Activated naive CD4-positive, alpha-beta T cell (primary cell): ENCODE measurements at regions not wholly inside any gene's neighbourhood (a gene's known extent, or its start where the extent isn't known, plus 50 kb on each side); places are given as distances from the start of the nearest gene placed in this dataset.

Experiments used
- DNase-seq, 4 experiments: peaks; one replicate each; lab custom pipeline; 2025; lab: John Stamatoyannopoulos, UW

GRCh38 chr2:215691346-215691745, 255.5 kb upstream of the FN1 start:
- DNase-seq, result no peak

- no peak for DNase-seq
Observed at GRCh38 chr2:215687149-215688031, 251.5 kb upstream of the FN1 start.

DNA sequence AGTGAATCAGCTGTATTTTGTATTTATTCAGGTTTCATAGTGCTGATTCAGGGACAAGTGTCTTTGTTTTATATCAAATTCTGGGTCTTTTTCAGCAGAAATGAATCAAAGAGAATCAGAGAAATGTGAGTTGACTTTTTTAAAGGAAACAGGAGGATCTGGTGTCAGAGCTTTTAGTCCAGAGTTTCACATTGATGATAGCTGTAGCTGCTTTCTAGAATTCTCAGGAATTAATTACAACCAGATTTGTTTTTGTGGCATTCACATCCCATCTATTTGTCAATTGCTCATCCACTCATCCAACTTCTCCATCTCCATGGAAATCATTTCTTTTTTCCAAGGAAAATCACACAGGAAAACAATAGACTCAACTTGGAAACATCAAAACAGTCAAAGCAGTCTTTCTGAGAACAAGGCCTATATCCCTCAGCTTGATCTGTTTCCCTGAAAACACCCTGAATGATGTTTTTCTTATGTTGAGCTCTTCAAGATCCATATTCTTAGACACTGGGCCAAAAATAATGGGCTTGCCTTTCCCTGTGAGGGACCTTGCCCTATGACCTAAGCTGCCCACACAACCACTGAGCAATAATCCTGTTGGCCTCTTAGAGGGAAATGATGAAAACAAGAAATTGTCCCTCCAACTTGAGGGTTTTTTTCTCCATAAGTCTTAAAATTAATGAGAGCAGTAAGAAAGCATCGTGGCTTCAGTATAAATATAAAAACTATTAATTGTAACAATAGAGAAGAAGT, 249.5 kb upstream of the FN1 start:
- no peak for DNase-seq

- no peak for DNase-seq
Observed at GRCh38 chr2:215684448-215685237, 248.8 kb upstream of the FN1 start.

DNA sequence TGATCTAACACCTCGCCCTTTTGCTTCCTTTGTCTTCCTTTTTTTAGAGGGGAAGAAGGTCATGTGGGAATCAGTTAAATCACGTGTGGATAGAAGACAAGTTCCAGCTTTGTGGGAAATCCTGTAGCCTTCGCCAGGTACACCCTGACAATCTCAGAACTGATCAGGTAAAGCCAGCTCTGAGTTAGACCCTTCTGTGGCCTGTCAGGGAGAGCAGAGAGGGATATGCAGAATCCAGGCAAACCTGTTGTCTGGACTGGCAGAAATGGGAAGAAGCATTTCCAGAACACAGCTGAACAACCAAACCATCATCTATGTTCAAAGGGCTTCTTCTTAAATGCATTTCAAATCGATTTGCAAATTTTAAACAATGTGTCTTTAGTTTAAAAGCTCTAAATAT, 247.4 kb upstream of the FN1 start:
- no peak for DNase-seq

- no peak for DNase-seq
Observed at GRCh38 chr2:215681799-215682596, 246.1 kb upstream of the FN1 start.

DNA sequence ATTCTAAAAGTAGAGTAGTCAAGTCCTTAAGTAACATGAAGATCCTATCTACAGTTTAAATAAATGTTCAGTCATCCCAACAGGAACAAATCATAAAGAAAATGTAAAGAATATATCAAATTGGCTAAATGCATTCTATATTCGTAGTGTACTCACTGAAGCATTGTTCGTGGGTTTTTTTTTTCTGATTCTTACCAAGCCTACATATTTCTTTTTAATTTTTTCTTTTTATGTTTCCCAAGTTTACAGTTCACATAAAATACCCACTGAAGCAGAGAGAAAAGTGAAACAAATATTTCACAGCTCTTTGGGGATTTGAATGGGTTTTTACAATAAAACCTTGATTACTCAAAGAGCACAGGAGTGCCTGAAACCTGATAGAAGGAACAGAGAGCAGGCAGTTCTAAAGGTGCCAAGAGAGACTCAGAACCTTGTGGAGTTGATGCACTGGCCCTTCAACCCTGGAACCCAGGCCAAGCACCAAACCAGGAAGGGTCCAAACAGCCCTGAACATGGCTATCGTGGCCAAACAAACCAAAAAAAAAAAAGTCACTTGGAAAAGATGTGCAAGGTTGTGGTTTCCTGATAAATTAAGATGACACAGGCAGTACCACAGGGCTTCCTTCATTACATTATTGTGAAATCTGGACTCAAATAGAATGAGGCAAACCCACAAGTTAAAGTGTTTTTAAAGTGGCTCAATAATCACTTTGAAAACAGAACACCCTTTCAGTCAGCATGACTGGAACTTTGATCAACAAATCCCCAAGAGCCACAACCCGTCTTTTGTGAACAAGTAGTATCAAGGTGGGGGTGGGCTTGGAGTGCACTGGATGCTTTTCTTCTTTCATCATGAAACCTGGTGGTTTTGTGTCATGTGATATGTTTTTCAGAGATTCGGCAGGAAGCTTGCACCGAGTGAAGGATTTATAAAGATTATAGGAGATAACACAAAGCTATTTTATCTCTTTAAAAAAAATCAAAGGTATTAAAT, 245.0 kb upstream of the FN1 start:
- DNase-seq, result no peak

DNA sequence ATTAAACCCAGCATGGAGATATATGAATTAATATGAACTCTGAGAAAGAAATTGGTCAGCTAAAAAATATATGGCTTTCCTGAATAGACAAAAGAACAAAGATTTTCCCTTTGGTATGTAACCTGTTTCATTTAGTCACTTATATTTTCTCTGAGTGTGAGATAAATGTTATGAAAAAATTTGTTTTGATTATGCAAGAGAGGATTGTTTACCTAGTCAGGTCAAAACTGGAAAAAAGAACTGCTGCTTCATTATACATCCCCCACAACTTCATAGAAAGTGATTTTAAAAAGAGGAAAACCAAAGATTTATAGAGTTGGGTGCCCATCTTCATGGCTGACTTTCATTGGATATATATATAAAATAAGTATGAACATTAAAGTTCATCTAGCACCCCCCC, 242.2 kb upstream of the FN1 start:
- no peak for DNase-seq

DNA sequence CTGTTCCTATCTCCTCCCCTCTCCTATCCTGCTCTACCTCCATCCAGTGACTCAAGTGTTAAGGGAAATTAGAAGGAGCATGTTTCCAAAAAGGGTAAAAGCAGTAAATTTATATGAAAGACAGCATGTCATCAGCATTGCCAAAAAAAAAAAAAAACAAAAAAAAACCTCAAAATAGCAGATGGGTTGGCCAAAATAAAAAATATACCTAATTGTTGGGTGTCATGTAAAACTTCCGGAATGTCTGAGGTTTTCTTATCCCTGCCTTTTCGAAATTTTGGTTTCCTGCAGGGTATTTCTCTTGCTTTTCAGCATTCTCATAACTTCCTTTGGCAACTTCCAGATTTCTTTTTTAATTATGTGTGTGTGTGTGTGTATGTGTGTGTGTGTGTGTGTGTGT, 241.6 kb upstream of the FN1 start:
- no peak for DNase-seq

GRCh38 chr2:215672406-215672805, 236.5 kb upstream of the FN1 start:
- no peak for DNase-seq

DNA sequence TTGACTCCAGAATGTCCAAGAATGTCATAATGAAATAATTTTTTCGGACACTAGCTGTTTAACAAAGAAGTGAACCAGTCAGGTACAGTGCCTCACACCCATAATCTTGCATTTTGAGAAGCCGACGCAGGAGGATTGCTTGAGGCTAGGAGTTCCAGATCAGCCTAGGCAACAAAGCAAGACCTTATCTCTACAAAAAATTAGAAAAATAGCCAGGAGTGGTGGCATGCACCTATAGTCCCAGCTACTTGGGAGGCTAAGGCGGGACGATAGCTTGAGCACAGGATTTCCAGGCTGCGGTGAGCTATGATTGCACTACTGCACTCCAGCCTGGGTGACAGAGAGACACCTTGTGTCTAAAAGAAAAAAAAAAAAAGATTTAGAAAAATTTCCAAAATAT, 235.8 kb upstream of the FN1 start:
- DNase-seq, result no peak

GRCh38 chr2:215671244-215671643, 235.4 kb upstream of the FN1 start:
- no peak for DNase-seq

GRCh38 chr2:215670396-215670795, 234.5 kb upstream of the FN1 start:
- no peak for DNase-seq

DNA sequence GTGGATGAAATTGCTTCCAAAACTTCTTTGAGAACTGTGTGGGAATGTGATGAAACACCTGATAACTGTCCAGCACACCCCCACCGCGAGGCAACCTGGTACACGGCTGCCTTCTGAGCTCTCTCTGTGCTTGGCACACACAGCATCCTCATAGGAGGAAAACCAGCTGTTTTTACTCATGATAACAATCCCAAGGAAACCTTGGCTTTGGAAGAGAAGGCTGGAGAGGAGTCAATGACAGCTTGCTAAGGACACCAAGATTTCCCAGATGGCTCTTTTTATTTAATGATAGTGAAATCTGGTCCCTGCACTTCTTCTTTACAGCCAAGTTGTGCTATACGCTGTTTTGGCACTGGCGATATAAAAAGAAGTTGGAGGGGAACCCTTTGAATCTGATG, 232.5 kb upstream of the FN1 start:
- no peak for DNase-seq

GRCh38 chr2:215667585-215668377, 231.9 kb upstream of the FN1 start:
- no peak for DNase-seq

DNA sequence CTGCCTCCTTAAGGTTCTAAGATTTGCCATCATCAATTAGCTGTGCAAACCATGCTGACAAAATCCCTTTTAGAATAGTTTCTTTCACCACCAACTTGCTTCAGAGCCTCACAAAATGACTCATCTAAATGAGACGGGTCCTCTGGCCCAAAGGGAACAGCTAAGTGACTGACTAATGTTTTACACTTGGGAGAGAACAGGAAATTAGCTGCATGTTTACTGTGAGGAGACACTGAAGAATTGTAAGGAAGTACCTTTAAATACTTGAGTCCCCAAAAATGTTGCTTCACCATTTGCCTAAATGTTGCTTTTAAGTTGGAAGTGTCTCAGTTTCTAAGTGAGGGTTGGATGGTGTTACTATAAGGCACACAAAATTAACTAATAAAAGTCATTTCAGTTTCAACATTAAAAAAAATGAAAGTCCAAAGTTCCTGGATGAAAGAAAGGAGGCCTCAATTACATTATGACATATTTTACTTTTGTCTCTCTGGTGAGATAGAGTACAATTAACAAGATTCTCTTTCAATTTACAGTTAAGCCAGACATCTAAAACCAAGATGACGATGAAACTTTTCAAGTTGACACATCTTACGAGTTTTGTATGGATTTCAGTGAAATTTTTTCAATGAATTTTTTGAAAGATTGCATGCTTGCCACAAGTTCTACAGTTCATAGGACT, 229.1 kb upstream of the FN1 start:
- DNase-seq, result no peak

- no peak for DNase-seq
Observed at GRCh38 chr2:215662715-215663114, 226.8 kb upstream of the FN1 start.

DNA sequence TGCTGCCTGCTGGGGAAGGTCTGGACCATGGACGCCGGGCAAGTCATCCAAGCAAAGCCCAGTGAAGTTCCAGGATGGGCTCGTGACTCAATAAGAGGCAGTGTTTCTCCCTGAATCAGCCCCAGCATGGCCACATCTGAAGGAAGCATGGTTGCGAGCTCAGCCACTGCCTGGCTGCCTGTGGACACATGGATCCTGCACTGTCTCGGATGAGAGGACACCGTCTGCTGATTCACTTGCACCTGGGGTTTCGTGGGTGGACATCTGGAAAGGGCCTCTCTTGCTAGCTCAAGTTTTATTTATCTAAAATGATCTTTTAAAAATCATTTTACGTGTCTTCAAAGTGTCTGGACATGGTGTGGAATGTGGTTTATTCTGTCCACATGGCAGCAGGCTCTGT, 224.8 kb upstream of the FN1 start:
- DNase-seq, result no peak

- DNase-seq, result no peak
Observed at GRCh38 chr2:215659650-215660049, 223.8 kb upstream of the FN1 start.
